DND-41 (cell line): ENCODE measurements at regions not wholly inside any gene's neighbourhood (a gene's known extent, or its start where the extent isn't known, plus 50 kb on each side); places are given as distances from the start of the nearest gene placed in this dataset.

Experiments used
- EZH2 ChIP-seq: IDR thresholded peaks from 3 replicates; pipeline ENCODE4 v1.6.1; 2012; ENCODE audit warnings: borderline replicate concordance, low read depth, mild to moderate bottlenecking, moderate library complexity, low read length, inconsistent platforms; ENCODE audit not compliant: severe bottlenecking
- TF ChIP-seq, protein P1 (sequence below): IDR thresholded peaks from 2 replicates; pipeline ENCODE4 v1.5.1; 2012; ENCODE audit warnings: borderline replicate concordance, low read length, moderate library complexity, mild to moderate bottlenecking; ENCODE audit not compliant: poor library complexity, severe bottlenecking; ENCODE audit errors: extremely low read depth

DNA sequence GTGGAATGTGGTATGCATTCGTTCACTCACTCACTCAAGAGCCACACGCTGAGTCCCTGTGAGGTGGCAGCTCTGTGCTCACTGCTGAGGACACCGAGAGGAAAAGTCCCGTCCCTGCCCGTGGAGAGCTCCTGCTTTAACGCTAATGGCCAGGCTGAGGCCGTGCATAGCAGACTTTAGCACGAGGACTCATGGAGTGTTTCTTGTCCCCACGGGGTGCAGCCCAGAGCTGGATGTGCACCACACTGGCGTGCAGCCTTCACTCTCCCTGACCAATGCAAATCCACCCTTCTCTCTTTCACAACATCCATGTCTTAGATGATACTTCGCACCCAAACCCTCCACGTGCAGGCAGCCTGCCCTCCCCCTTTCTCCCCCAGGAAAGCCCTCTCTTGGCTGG lies 159.6 kb upstream of the ZNF536 start:
- TF ChIP-seq, protein P1, sequence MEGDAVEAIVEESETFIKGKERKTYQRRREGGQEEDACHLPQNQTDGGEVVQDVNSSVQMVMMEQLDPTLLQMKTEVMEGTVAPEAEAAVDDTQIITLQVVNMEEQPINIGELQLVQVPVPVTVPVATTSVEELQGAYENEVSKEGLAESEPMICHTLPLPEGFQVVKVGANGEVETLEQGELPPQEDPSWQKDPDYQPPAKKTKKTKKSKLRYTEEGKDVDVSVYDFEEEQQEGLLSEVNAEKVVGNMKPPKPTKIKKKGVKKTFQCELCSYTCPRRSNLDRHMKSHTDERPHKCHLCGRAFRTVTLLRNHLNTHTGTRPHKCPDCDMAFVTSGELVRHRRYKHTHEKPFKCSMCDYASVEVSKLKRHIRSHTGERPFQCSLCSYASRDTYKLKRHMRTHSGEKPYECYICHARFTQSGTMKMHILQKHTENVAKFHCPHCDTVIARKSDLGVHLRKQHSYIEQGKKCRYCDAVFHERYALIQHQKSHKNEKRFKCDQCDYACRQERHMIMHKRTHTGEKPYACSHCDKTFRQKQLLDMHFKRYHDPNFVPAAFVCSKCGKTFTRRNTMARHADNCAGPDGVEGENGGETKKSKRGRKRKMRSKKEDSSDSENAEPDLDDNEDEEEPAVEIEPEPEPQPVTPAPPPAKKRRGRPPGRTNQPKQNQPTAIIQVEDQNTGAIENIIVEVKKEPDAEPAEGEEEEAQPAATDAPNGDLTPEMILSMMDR: no peak
- no peak for TF ChIP-seq EZH2
